Fibroblast of lung (primary cell): ENCODE measurements at regions not wholly inside any gene's neighbourhood (a gene's known extent, or its start where the extent isn't known, plus 50 kb on each side); places are given as distances from the start of the nearest gene placed in this dataset.

Source experiments
- DNase-seq, 2 donors: peaks; one replicate each; pipeline versions ENCODE4 v3.0.0 to v3.0.0-alpha.2; 2010; ENCODE audit warnings: low read depth in 2 of 2
- H2AFZ ChIP-seq: 2 replicates; pipeline ENCODE4 v1.5.1; 2012; ENCODE audit warnings: low read length, control low read depth, inconsistent platforms
- H3K27ac ChIP-seq: 2 replicates; pipeline ENCODE4 v1.5.1; 2011; ENCODE audit warnings: low read length, control low read depth; ENCODE audit not compliant: insufficient read depth
- H3K27me3 ChIP-seq: 2 replicates; pipeline ENCODE4 v1.5.1; 2011; ENCODE audit warnings: mild to moderate bottlenecking, low read length; ENCODE audit not compliant: control insufficient read depth, insufficient read depth
- H3K36me3 ChIP-seq: 2 replicates; pipeline ENCODE4 v1.5.1; 2011; ENCODE audit warnings: low read length; ENCODE audit not compliant: control insufficient read depth, insufficient read depth
- H3K4me1 ChIP-seq: 2 replicates; pipeline ENCODE4 v1.5.1; 2011; ENCODE audit warnings: low read length; ENCODE audit not compliant: control insufficient read depth, insufficient read depth; ENCODE audit errors: extremely low read depth
- H3K4me2 ChIP-seq: 2 replicates; pipeline ENCODE4 v1.5.1; 2011; ENCODE audit warnings: low read length, control low read depth; ENCODE audit not compliant: insufficient read depth; ENCODE audit errors: extremely low read depth
- H3K4me3 ChIP-seq, 4 experiments: fragments of 200-600 bp in 1 of 4; sonication (generic) in 1 of 4; replicated peaks in 1 of 4; 2 replicates each; pipeline ENCODE4 v1.5.1; 2011 to 2016; ENCODE audit warnings: low read length in 4 of 4, low read depth in 3 of 4, mild to moderate bottlenecking in 3 of 4, control low read depth in 2 of 4, inconsistent platforms in 1 of 4, mixed read lengths in 1 of 4; ENCODE audit not compliant: insufficient read depth in 1 of 4; ENCODE audit errors: control extremely low read depth in 1 of 4
- H3K79me2 ChIP-seq: 2 replicates; pipeline ENCODE4 v1.5.1; 2012; ENCODE audit warnings: mild to moderate bottlenecking, low read length, inconsistent platforms; ENCODE audit not compliant: control insufficient read depth, insufficient read depth
- H3K9ac ChIP-seq: 2 replicates; pipeline ENCODE4 v1.5.1; 2011; ENCODE audit warnings: mild to moderate bottlenecking, low read length, control low read depth; ENCODE audit not compliant: insufficient read depth
- H3K9me3 ChIP-seq: 2 replicates; pipeline ENCODE4 v1.5.1; 2012; ENCODE audit warnings: low read depth, low read length; ENCODE audit not compliant: control insufficient read depth, insufficient read depth
- H4K20me1 ChIP-seq: 2 replicates; pipeline ENCODE4 v1.5.1; 2011; ENCODE audit warnings: low read length; ENCODE audit not compliant: control insufficient read depth, insufficient read depth; ENCODE audit errors: extremely low read depth
- CTCF ChIP-seq, 2 donors: IDR thresholded peaks in 1 of 2; conservative IDR thresholded peaks in 1 of 2; 1 replicate in 1 of 2; 2 replicates in 1 of 2; pipeline ENCODE4 v1.5.1; 2011 to 2012; ENCODE audit warnings: low read length in 2 of 2, control low read depth in 1 of 2, inconsistent platforms in 1 of 2, low read depth in 1 of 2, mild to moderate bottlenecking in 1 of 2
- EZH2 ChIP-seq: IDR thresholded peaks from 2 replicates; pipeline ENCODE4 v1.5.1; 2012; ENCODE audit warnings: low read length, control low read depth, mild to moderate bottlenecking; ENCODE audit errors: missing control alignments

DNA sequence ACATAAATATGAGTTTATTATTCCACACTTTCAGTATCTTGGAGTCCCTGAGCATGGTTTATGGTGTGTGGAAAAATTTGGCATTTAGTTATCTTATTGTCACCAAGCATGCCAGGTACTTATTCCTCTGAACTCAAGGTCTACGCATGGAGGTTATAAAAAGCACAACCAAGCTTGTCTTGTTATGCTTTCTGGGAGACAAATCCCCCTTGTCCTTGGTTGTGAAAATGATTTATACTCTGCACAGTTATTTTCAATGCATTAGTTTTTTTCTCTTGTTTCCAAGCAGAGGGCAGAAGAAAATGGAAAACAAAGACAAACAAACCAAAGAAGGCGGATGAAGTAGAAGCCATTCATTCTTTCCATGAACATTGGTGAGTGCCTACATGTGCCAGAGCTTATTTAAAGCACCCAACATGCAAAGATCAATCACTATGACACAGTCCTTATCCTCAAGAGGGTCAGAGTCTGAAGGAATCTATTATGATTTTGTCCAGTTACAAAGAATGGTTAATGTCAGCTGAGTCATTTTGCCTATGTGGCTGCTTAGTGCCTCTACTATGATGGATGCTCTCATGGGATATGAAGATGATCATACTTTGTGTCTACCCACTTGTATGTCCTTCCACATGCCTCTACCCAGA, 323.1 kb downstream of the TENT4A start:
- no peak overlapping the region for H3K9ac ChIP-seq
- no peaks in the 10 kb centered on the region for H3K79me2 ChIP-seq
- no peak overlapping the region for H2AFZ ChIP-seq
- no peak overlapping the region for H3K4me3 ChIP-seq
- H3K36me3 ChIP-seq, result no peaks in the 10 kb centered on the region
- no peaks in the 10 kb centered on the region for H3K9me3 ChIP-seq
- no peaks in the 10 kb centered on the region for H4K20me1 ChIP-seq
- H3K4me1 ChIP-seq, result no peaks in the 10 kb centered on the region
- no peak overlapping the region for H3K4me2 ChIP-seq
- H3K27ac ChIP-seq, result no peak overlapping the region
- no peak for DNase-seq
- no peak for TF ChIP-seq EZH2
- TF ChIP-seq CTCF (conservative IDR thresholded peaks at IDR 0.05 in 1 of 2, IDR thresholded peaks at IDR 0.05 in 1 of 2; ENCODE audit: low read depth in 1 of 2, low read length in 2 of 2), result no peak
- no peaks in the 10 kb centered on the region for H3K27me3 ChIP-seq

GRCh38 chr5:7039074-7039473, 325.8 kb downstream of the TENT4A start:
- Histone ChIP-seq H3K79me2 (no peaks in the 10 kb centered on the region), H3K27me3 (no peaks in the 10 kb centered on the region), H3K9ac (no peak overlapping the region), H3K9me3 (no peaks in the 10 kb centered on the region), H2AFZ (no peak overlapping the region), H4K20me1 (no peaks in the 10 kb centered on the region), H3K4me3 (no peak overlapping the region), H3K4me1 (no peaks in the 10 kb centered on the region), H3K4me2 (no peak overlapping the region), H3K27ac (no peak overlapping the region), H3K36me3 (no peaks in the 10 kb centered on the region)
- TF ChIP-seq CTCF (conservative IDR thresholded peaks at IDR 0.05 in 1 of 2, IDR thresholded peaks at IDR 0.05 in 1 of 2; ENCODE audit: low read depth in 1 of 2, low read length in 2 of 2) (no peak), EZH2 (no peak)
- no peak for DNase-seq

- H3K4me3 ChIP-seq, result no peak overlapping the region
Measured at GRCh38 chr5:7040111-7040510, 326.9 kb downstream of the TENT4A start.

More at GRCh38 chr5:7040111-7040510, 326.9 kb downstream of the TENT4A start:
- no peaks in the 10 kb centered on the region for H4K20me1 ChIP-seq
- H3K9ac ChIP-seq, result no peak overlapping the region
- H3K27ac ChIP-seq, result no peak overlapping the region
- no peaks in the 10 kb centered on the region for H3K27me3 ChIP-seq
- no peak overlapping the region for H2AFZ ChIP-seq
- no peak for DNase-seq
- no peaks in the 10 kb centered on the region for H3K36me3 ChIP-seq
- H3K4me1 ChIP-seq, result no peaks in the 10 kb centered on the region
- H3K79me2 ChIP-seq, result no peaks in the 10 kb centered on the region
- H3K4me2 ChIP-seq, result no peak overlapping the region
- H3K9me3 ChIP-seq, result no peaks in the 10 kb centered on the region
- TF ChIP-seq CTCF (conservative IDR thresholded peaks at IDR 0.05 in 1 of 2, IDR thresholded peaks at IDR 0.05 in 1 of 2; ENCODE audit: low read depth in 1 of 2, low read length in 2 of 2), result no peak
- no peak for TF ChIP-seq EZH2
